ENCODE measurements at regions not wholly inside any gene's neighbourhood (a gene's known extent, or its start where the extent isn't known, plus 50 kb on each side); places are given as distances from the start of the nearest gene placed in this dataset.

DNA sequence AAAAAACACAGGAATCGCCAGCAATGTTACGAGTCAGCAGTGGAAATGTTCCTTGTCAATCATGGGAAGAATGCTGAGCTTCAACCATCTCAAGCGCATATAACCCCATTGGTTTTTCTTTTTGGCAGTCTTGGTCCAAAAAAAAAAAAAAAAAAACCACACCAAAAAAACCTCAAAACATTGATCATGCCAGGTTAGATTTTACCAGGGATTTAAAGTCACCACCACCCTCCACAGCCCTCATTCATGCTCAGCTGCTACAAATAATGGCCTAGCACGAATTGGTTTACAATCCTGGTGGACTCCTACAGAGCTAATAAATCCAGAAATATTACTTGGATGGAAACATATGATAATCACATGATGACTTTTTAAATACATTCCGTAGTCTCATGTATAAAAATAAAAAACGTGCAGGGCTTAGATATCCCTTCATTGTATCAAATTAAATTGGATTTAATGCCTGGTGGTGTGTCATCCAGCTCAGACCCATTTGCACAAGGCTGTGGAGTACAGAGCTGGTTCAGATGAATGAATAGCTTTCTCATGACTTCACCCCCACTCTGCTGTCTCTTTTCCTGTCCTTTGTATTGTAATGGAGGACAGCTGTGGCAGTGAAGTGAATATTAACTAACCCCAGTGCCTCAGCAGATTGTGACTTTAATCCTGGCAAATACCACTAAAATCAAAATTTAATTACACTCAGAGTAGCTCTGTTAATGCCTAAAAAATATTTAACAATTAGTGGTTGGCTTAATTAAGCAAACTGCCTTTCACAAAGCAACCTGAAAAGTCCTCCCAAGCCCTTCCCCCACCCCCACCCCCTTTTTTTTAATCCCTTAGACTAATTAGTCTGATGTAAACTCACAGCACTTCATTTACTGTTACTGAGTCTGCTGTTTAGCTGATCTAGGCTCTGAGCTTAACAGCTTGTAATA lies 626.5 kb upstream of the ZNF608 start:
- no peak for DNase-seq
- H3K27me3 Mint-ChIP-seq (ENCODE audit: unreplicated experiment) = peaks cover 7% of the 10 kb centered on the region
- peaks cover 12% of the 10 kb centered on the region for H3K9me3 Mint-ChIP-seq (ENCODE audit: unreplicated experiment)
- no peaks in the 10 kb centered on the region for H3K36me3 Mint-ChIP-seq (ENCODE audit: unreplicated experiment)
- peak overlapping the region; percentile 59 for H3K4me3 Mint-ChIP-seq (ENCODE audit: unreplicated experiment)
- peak overlapping the region; percentile 78 for H3K27ac Mint-ChIP-seq (ENCODE audit: unreplicated experiment)
- TF ChIP-seq, protein P1, sequence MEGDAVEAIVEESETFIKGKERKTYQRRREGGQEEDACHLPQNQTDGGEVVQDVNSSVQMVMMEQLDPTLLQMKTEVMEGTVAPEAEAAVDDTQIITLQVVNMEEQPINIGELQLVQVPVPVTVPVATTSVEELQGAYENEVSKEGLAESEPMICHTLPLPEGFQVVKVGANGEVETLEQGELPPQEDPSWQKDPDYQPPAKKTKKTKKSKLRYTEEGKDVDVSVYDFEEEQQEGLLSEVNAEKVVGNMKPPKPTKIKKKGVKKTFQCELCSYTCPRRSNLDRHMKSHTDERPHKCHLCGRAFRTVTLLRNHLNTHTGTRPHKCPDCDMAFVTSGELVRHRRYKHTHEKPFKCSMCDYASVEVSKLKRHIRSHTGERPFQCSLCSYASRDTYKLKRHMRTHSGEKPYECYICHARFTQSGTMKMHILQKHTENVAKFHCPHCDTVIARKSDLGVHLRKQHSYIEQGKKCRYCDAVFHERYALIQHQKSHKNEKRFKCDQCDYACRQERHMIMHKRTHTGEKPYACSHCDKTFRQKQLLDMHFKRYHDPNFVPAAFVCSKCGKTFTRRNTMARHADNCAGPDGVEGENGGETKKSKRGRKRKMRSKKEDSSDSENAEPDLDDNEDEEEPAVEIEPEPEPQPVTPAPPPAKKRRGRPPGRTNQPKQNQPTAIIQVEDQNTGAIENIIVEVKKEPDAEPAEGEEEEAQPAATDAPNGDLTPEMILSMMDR (IDR thresholded peaks at IDR 0.05; ENCODE audit: partially characterized antibody, unreplicated experiment) = no peak
- H3K4me1 Mint-ChIP-seq (ENCODE audit: low read depth, unreplicated experiment) = peaks cover 67% of the 10 kb centered on the region

DNA sequence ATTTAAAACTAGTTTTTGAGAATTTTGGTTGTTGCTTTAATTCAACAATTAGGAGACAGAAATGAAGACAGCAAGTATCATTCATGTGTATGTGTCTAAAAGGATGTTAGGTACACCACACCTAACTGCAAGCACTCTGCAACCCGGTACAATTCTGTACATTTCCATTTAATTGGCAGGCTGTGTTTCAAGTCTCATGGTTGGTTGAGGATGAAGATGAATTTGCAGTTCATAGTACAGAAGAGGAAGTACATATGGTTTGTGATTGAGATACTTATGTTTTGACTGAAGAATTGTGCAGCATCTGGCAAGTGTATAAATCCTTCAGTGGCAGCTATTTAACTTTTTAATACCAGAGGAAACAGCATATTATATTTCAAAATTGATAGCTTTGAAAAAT lies 628.7 kb upstream of the ZNF608 start:
- Mint-ChIP-seq H3K9me3 (ENCODE audit: unreplicated experiment) (peaks cover 8% of the 10 kb centered on the region), H3K27me3 (ENCODE audit: unreplicated experiment) (peaks cover 7% of the 10 kb centered on the region), H3K36me3 (ENCODE audit: unreplicated experiment) (no peaks in the 10 kb centered on the region), H3K4me1 (ENCODE audit: low read depth, unreplicated experiment) (peaks cover 63% of the 10 kb centered on the region), H3K4me3 (ENCODE audit: unreplicated experiment) (no peak overlapping the region), H3K27ac (ENCODE audit: unreplicated experiment) (peak overlapping the region; percentile 60)
- TF ChIP-seq, protein P1 (IDR thresholded peaks at IDR 0.05; ENCODE audit: partially characterized antibody, unreplicated experiment) = no peak
- DNase-seq = no peak

DNA sequence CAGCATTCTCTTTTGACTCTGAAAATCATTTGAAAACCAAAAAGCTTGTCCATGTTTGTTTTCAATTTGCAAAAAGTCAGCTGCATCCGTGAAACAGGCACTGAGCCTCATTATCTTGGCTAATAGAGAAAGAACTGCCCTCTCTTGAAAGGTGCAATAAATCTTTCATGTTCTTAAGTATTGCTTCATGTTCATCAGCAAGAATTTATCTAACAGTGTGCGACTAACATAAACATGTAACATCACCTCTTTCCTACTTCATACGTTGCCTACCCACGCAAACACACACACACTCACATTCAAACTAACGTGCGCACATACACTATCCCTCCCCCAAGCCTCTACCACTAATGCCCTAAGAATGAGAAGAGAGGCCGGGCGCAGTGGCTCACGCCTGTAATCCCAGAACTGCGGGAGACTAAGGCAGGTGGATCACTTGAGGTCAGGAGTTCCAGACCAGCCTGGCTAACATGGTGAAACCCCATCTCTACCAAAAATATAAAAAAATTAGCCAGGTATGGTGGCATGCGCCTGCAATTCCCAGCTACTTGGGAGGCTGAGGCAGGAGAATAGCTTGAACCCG lies 629.7 kb upstream of the ZNF608 start:
- peaks cover 8% of the 10 kb centered on the region for H3K9me3 Mint-ChIP-seq (ENCODE audit: unreplicated experiment)
- no peak overlapping the region for H3K4me3 Mint-ChIP-seq (ENCODE audit: unreplicated experiment)
- peaks cover 56% of the 10 kb centered on the region for H3K4me1 Mint-ChIP-seq (ENCODE audit: low read depth, unreplicated experiment)
- TF ChIP-seq, protein P1 (IDR thresholded peaks at IDR 0.05; ENCODE audit: partially characterized antibody, unreplicated experiment) = no peak
- H3K27ac Mint-ChIP-seq (ENCODE audit: unreplicated experiment) = peak overlapping the region; percentile 80
- no peak for DNase-seq
- H3K36me3 Mint-ChIP-seq (ENCODE audit: unreplicated experiment) = no peaks in the 10 kb centered on the region
- peaks cover 7% of the 10 kb centered on the region for H3K27me3 Mint-ChIP-seq (ENCODE audit: unreplicated experiment)

DNA sequence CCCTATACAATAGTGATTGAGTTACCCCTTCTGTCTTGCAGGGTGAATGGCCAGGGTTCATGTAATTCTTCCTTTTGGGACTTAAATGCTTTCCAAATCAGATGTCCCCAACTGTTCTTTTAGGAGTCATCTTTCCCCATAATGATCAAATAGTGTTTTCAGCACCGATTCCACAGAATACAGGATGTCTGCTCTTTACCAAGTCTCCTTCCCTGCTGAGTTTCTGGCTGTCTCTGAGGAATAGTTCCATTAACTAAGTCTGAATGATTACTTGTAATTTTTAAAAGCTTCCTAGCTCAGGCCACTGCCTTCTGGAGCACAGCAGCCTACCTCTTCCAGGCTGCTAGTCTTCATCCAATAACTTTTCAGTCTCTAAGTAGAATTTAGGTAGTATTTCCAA lies 630.7 kb upstream of the ZNF608 start:
- DNase-seq = no peak
- Mint-ChIP-seq H3K4me1 (ENCODE audit: low read depth, unreplicated experiment) (peaks cover 52% of the 10 kb centered on the region), H3K36me3 (ENCODE audit: unreplicated experiment) (no peaks in the 10 kb centered on the region), H3K9me3 (ENCODE audit: unreplicated experiment) (peaks cover 8% of the 10 kb centered on the region), H3K4me3 (ENCODE audit: unreplicated experiment) (peak overlapping the region; percentile 35), H3K27ac (ENCODE audit: unreplicated experiment) (peak overlapping the region; percentile 90), H3K27me3 (ENCODE audit: unreplicated experiment) (peaks cover 10% of the 10 kb centered on the region)
- TF ChIP-seq, protein P1 (IDR thresholded peaks at IDR 0.05; ENCODE audit: partially characterized antibody, unreplicated experiment) = no peak

DNA sequence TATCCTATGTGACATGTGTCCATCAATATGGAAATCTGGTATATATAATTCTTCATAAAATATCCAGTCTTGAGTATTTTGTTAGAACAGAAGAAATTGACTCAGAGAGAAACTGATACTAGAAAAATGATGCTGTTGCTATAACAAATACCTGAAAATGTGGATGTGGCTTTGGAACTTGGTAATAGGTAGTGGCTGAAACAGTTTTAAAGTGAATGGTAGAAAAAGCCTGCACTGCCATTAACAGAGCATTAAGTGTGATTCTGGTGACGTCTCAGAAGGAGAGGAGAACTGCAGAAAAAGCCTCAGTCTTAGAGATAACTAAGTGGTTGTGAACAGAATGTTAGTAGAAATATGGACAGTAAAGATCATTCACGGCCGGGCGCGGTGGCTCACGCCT lies 634.9 kb upstream of the ZNF608 start:
- H3K9me3 Mint-ChIP-seq (ENCODE audit: unreplicated experiment) = peaks cover 5% of the 10 kb centered on the region
- H3K27me3 Mint-ChIP-seq (ENCODE audit: unreplicated experiment) = peaks cover 10% of the 10 kb centered on the region
- H3K36me3 Mint-ChIP-seq (ENCODE audit: unreplicated experiment) = no peaks in the 10 kb centered on the region
- TF ChIP-seq, protein P1 (IDR thresholded peaks at IDR 0.05; ENCODE audit: partially characterized antibody, unreplicated experiment) = no peak
- no peak overlapping the region for H3K4me3 Mint-ChIP-seq (ENCODE audit: unreplicated experiment)
- peaks cover 25% of the 10 kb centered on the region for H3K4me1 Mint-ChIP-seq (ENCODE audit: low read depth, unreplicated experiment)
- no peak for DNase-seq
- H3K27ac Mint-ChIP-seq (ENCODE audit: unreplicated experiment) = no peak overlapping the region

Data from glutamatergic neuron (in vitro differentiated cells).